ENCODE measurements at regions not wholly inside any gene's neighbourhood (a gene's known extent, or its start where the extent isn't known, plus 50 kb on each side); places are given as distances from the start of the nearest gene placed in this dataset.

DNA sequence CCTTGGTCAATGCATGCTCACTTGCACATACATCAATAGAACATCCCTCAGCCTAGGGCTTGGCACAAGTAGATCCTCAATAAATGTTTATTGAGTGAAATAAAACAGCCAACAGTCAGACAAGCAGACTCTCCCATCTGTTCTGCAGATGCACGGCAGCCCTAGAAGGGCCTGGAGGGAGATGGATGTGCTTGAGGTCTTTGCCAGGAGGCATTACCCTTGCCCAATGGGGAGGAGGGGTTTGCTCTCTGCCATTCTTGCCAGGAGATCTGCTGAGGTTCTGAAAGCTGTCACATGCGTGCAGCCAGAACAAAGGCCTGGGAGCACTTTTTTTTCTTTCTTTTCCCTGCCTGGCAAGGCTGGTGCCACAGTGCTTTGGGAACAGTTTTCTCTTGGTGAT is 349.3 kb upstream of the THRB start:
- TF ChIP-seq POLR2A (IDR thresholded peaks at IDR 0.05), result no peak
- TF ChIP-seq, protein P1, sequence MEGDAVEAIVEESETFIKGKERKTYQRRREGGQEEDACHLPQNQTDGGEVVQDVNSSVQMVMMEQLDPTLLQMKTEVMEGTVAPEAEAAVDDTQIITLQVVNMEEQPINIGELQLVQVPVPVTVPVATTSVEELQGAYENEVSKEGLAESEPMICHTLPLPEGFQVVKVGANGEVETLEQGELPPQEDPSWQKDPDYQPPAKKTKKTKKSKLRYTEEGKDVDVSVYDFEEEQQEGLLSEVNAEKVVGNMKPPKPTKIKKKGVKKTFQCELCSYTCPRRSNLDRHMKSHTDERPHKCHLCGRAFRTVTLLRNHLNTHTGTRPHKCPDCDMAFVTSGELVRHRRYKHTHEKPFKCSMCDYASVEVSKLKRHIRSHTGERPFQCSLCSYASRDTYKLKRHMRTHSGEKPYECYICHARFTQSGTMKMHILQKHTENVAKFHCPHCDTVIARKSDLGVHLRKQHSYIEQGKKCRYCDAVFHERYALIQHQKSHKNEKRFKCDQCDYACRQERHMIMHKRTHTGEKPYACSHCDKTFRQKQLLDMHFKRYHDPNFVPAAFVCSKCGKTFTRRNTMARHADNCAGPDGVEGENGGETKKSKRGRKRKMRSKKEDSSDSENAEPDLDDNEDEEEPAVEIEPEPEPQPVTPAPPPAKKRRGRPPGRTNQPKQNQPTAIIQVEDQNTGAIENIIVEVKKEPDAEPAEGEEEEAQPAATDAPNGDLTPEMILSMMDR (IDR thresholded peaks at IDR 0.05), result no peak

Data from right lobe of liver (tissue), 4 donors.